Skeletal muscle tissue (tissue), 3 donors: ENCODE measurements at regions not wholly inside any gene's neighbourhood (a gene's known extent, or its start where the extent isn't known, plus 50 kb on each side); places are given as distances from the start of the nearest gene placed in this dataset.

ENCODE experiments used
- H3K27ac ChIP-seq: one replicate; pipeline ENCODE4 v1.7.0; 2013; ENCODE audit warnings: mild to moderate bottlenecking, low read depth, low read length, inconsistent platforms
- H3K27me3 ChIP-seq, 3 donors: one replicate each; pipeline ENCODE4 v1.7.0; 2013; ENCODE audit warnings: low read length in 3 of 3; ENCODE audit not compliant: control insufficient read depth in 3 of 3, insufficient read depth in 3 of 3
- H3K36me3 ChIP-seq, 3 donors: one replicate each; pipeline ENCODE4 v1.7.0; 2013; ENCODE audit warnings: low read length in 3 of 3; ENCODE audit not compliant: control insufficient read depth in 3 of 3, insufficient read depth in 3 of 3
- H3K4me1 ChIP-seq, 3 donors: one replicate each; pipeline ENCODE4 v1.7.0; 2013; ENCODE audit warnings: low read length in 3 of 3, mild to moderate bottlenecking in 3 of 3; ENCODE audit not compliant: control insufficient read depth in 3 of 3, insufficient read depth in 3 of 3
- H3K4me3 ChIP-seq, 3 donors: one replicate each; pipeline ENCODE4 v1.7.0; 2013; ENCODE audit warnings: low read length in 3 of 3
- H3K9ac ChIP-seq, 3 donors: one replicate each; pipeline ENCODE4 v1.7.0; 2013; ENCODE audit warnings: low read length in 3 of 3, mild to moderate bottlenecking in 3 of 3, moderate library complexity in 2 of 3, low read depth in 1 of 3
- H3K9me3 ChIP-seq, 3 donors: one replicate each; pipeline ENCODE4 v1.7.0; 2013; ENCODE audit warnings: low read length in 3 of 3; ENCODE audit not compliant: control insufficient read depth in 3 of 3
- donor health status: Osteomylitis.

DNA sequence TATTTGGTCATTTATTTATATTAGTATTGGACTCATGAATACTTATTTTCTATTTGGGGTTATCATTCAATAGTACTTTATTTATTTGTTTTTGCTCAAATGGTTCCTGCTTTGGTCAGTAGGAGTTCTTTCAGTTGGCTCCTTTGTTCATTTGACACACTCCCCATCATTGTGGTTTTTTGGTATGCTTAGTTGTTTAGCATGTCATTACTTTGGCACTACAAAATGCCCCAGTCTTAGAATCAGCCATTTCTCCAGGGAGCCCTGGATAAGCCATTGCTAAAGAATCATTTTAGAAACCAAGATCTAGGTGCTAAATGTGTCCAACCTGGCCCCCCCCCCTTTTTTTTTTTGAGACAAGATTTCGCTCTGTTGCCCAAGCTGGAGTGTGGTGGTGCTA lies 61.7 kb upstream of the MRPS6 start:
- Histone ChIP-seq H3K9ac (no peak overlapping the region), H3K27me3 (no peaks in the 10 kb centered on the region), H3K36me3 (no peaks in the 10 kb centered on the region), H3K4me1 (no peaks in the 10 kb centered on the region), H3K9me3 (no peaks in the 10 kb centered on the region), H3K27ac (no peak overlapping the region), H3K4me3 (no peak overlapping the region)

DNA sequence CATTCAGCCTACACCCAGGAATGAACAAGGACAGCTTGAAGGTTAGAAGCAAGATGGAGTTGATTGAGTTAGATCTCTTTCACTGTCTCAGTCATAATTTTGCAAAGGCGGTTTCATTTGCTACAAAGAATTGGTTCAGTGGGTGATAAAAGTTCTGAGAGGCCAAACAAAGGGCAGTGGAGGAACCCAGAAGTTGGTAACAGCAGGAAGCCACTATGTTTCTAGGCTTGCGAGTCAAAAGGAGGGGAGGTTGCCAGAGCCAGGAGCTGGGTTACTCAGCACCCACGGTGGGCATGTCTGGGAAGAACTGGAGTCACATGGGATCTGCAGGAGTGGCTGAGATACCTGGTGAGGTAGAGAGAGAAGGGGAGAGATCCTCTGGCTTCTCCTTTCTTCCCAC lies 64.2 kb upstream of the MRPS6 start:
- no peaks in the 10 kb centered on the region for H3K27me3 ChIP-seq
- H3K9ac ChIP-seq = no peak overlapping the region
- H3K9me3 ChIP-seq = no peaks in the 10 kb centered on the region
- no peaks in the 10 kb centered on the region for H3K36me3 ChIP-seq
- H3K27ac ChIP-seq = no peak overlapping the region
- no peak overlapping the region for H3K4me3 ChIP-seq
- H3K4me1 ChIP-seq = peaks cover 0 to 5% (median 0%) of the 10 kb centered on the region in 3 donors

DNA sequence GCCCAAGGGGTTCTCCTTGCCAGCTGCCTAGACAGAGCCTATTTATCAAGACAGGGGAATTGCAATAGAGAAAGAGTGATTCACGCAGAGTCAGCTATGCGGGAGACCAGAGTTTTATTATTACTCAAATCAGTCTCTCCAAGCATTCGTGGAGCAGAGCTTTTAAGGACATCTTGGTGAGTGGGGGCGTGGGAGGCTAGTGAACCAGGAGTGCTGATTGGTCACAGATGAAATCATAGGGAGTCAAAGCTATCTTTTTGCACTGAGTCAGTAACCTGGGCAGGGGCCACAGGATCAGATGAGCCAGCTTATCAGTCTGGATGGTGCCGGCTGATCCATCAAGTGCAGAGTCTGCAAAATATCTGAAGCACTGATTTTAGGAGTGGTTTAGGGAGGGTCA lies 64.8 kb upstream of the MRPS6 start:
- H3K9me3 ChIP-seq = peaks cover 0 to 3% (median 0%) of the 10 kb centered on the region in 3 donors

DNA sequence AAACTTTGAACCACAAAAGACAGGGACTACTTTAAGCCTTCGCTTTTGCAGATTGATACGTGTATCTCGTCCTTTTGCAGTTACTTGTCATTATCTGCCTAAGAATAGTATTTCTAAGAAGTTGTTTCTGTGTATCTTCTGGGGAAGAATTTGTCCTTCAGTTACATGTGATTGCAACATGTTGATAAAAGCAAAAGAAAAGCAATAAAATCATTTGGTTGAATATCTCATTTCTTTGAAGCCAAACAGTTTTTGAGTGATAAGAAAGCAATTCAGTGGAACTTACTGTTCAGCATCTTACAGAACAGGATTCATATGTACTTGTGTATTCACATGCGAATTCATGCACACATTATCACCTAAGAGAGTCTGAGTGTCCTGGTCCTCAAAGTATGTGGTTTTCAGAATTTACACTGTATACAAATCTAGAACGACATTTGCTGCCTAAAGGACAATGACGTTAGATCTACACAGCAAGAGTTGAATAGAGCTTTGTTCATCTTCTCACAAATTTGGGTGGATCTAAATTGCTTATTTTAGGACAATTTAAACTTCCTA lies 66.7 kb upstream of the MRPS6 start:
- H3K4me1 ChIP-seq = peaks cover 0 to 5% (median 0%) of the 10 kb centered on the region in 3 donors
- no peak overlapping the region for H3K4me3 ChIP-seq
- H3K36me3 ChIP-seq = no peaks in the 10 kb centered on the region
- no peak overlapping the region for H3K27ac ChIP-seq
- H3K27me3 ChIP-seq = no peaks in the 10 kb centered on the region
- no peak overlapping the region for H3K9ac ChIP-seq
- peaks cover 0 to 3% (median 0%) of the 10 kb centered on the region in 3 donors for H3K9me3 ChIP-seq

More for the DNA sequence above, 64.8 kb upstream of the MRPS6 start:
- Histone ChIP-seq H3K9ac (no peak overlapping the region), H3K4me3 (no peak overlapping the region), H3K27me3 (no peaks in the 10 kb centered on the region), H3K27ac (no peak overlapping the region), H3K4me1 (peaks cover 0 to 5% (median 0%) of the 10 kb centered on the region in 3 donors), H3K36me3 (no peaks in the 10 kb centered on the region)

DNA sequence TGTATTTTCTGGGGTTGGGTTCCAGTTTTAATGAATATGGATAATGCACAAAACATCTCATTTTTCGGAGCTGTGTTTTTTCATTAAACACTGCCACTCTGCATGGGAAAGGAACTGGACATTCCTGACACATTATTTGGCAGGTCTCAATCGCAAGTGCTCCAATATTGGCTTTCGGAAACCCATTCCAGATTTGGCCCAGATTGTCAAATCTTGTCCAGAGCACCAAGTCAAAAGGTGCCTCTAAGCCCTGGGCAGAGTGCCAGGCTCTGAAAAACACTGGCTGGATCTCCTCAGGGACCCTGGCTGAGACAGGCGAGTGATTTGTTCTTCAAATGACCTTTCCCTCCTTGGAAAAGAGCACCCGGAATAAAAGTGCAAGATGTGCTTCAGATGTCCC lies 68.4 kb upstream of the MRPS6 start:
- Histone ChIP-seq H3K4me3 (no peak overlapping the region), H3K36me3 (no peaks in the 10 kb centered on the region), H3K9ac (no peak overlapping the region), H3K27ac (no peak overlapping the region), H3K4me1 (peaks cover 0 to 5% (median 0%) of the 10 kb centered on the region in 3 donors), H3K9me3 (peaks cover 0 to 3% (median 0%) of the 10 kb centered on the region in 3 donors), H3K27me3 (no peaks in the 10 kb centered on the region)

DNA sequence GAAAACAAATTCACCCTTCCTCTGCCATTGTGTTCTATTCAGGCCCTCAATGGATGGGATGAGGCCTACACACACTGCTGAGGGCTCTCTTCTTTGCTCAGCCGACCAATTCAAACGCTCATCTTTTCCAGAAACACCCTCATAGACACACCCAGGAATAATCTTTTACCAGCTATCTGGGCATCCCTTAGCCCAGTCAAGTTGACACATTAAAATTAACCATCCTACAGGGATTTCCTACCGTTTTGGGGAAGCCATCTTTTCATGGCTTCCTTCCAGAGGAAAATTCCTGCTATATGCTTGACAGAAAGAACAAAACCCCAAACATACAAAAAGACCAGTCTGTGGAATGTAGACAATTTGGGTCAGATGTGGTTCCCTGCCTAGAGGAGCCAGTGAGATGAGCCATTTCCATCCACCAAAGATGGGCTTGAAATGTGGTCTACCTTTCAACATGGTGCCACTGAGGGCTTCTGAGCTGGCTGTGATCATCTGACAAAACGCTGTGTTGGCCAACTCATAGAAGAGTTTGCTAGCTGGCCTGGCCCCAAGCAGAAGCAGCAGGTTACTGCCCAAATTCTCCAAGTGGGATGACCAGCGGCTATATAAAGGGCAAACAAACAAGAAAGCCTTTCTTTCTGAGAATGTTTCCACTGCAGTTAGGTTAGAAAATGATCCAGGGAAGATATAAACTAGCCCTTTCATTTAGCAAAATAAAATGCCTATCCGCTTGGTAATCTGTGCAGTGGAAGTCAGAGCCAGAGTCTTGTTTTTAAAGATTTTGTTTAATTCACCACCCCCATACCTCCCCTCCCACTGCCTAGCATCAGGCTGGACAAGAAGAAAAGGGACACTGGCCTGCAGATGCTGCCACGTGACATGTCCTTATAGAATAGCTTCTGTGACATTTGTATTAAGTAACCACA lies 69.1 kb upstream of the MRPS6 start:
- Histone ChIP-seq H3K36me3 (no peaks in the 10 kb centered on the region), H3K9ac (no peak overlapping the region), H3K4me3 (no peak overlapping the region), H3K27ac (no peak overlapping the region), H3K27me3 (no peaks in the 10 kb centered on the region), H3K9me3 (peaks cover 0 to 3% (median 0%) of the 10 kb centered on the region in 3 donors), H3K4me1 (peaks cover 0 to 5% (median 0%) of the 10 kb centered on the region in 3 donors)

DNA sequence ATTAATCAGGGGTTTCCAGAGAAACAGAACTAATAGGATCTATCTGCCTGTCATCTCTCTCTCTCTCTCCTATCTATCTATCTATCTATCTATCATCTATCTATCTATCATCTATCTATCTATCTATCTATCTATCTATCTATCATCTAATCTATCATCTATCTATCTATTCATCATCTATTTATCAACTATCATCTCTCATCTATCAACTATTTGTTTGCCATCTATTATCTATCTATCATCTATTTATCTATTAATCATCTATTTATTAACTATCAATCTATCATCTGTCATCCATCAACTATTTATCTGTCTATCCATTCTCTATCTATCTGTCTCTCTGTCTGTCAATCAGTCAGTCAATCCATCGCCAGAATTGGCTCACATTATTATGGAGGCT lies 70.0 kb upstream of the MRPS6 start:
- Histone ChIP-seq H3K27ac (no peak overlapping the region), H3K4me3 (no peak overlapping the region), H3K9me3 (peaks cover 0 to 3% (median 0%) of the 10 kb centered on the region in 3 donors), H3K9ac (no peak overlapping the region), H3K27me3 (no peaks in the 10 kb centered on the region), H3K36me3 (no peaks in the 10 kb centered on the region), H3K4me1 (peaks cover 0 to 5% (median 0%) of the 10 kb centered on the region in 3 donors)

DNA sequence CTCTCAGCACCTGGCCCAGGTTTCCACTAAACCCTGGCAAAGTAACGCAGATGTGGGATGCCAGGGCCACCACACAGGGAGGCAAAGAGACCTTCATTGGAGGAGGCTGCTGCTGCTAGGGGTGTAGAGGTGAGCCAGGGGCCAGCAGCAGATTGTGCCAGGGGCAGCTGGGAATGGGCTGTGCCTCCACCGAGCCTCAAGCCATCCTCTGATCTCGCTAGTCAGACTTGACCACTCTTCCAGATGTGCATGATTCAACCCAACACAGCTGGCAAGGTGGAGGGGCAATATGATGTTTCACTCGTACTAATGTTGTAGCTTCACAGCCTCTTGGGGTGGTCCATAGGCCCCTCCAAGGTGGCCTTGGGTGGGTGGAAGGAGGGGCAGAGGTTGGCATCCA lies 73.0 kb upstream of the MRPS6 start:
- H3K27ac ChIP-seq = no peak overlapping the region
- no peak overlapping the region for H3K4me3 ChIP-seq
- peaks cover 0 to 3% (median 0%) of the 10 kb centered on the region in 3 donors for H3K9me3 ChIP-seq
- H3K4me1 ChIP-seq = peaks cover 0 to 5% (median 0%) of the 10 kb centered on the region in 3 donors
- no peaks in the 10 kb centered on the region for H3K27me3 ChIP-seq
- no peak overlapping the region for H3K9ac ChIP-seq
- no peaks in the 10 kb centered on the region for H3K36me3 ChIP-seq

DNA sequence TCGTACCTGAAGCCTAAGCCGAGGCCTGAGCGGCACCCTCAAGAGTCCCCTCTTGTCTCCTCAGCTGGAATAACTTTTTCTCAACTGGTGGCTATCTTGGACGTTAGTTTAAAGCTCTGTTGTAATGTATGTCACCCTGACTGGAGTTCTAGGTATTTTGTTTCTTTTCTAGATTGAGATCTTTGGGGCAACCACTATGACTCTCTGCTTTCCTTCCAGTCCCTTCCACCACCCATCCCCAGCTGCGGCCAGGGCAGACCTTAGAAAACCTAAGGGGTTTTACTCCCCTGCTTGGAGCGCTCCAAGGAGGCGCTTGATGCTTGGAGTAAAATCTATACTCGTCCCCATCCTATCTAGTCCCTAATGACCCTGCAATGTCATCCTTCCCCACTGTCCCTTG lies 74.6 kb upstream of the MRPS6 start:
- no peaks in the 10 kb centered on the region for H3K27me3 ChIP-seq
- no peaks in the 10 kb centered on the region for H3K4me1 ChIP-seq
- peaks cover 0 to under 1% (median 0%) of the 10 kb centered on the region in 3 donors for H3K9me3 ChIP-seq
- no peaks in the 10 kb centered on the region for H3K36me3 ChIP-seq
- H3K9ac ChIP-seq = no peak overlapping the region
- no peak overlapping the region for H3K4me3 ChIP-seq
- H3K27ac ChIP-seq = no peak overlapping the region

DNA sequence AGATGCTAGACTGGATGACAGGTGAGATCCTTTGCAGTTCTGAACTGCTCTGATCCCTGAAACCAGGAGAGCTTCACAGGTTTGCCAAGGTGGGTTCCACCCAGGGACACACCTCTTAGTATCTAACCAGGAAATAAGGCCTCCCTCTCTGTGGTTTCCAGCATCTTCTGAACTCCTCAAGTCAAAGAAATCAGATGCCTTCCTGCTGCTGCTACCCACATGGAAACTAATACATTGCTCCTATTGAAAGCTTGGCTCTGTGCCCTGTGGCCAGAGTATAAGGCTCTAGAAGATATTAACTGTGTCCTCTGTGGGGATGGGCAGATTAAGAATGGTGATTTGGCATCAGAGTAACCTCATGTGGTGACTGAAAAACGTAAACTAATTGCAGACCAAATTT lies 75.0 kb upstream of the MRPS6 start:
- Histone ChIP-seq H3K9ac (no peak overlapping the region), H3K27ac (no peak overlapping the region), H3K9me3 (no peaks in the 10 kb centered on the region), H3K27me3 (no peaks in the 10 kb centered on the region), H3K4me1 (peaks cover 0 to 2% (median 0%) of the 10 kb centered on the region in 3 donors), H3K4me3 (no peak overlapping the region), H3K36me3 (no peaks in the 10 kb centered on the region)
